ENCODE measurements at regions not wholly inside any gene's neighbourhood (a gene's known extent, or its start where the extent isn't known, plus 50 kb on each side); places are given as distances from the start of the nearest gene placed in this dataset.

DNA sequence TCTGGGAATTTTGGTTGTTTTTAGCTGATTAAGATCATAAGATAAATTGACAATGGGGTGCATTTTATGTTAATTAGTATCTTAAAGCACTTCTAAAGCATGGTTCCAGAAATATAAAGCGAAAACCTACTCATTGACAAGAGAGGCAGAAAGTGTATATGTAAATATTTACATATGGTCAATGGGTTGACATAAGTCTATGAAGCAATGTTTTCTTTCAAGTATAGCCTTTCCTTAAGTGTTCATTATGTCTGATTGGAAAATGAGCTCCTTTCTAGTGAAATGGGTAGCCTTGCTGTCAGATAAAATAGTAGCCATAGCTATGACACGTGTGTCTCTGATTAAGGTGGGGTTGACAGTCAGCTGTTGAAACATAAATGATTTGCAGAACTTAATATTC, 365.2 kb upstream of the AGTR1 start:
- TF ChIP-seq, protein P1, sequence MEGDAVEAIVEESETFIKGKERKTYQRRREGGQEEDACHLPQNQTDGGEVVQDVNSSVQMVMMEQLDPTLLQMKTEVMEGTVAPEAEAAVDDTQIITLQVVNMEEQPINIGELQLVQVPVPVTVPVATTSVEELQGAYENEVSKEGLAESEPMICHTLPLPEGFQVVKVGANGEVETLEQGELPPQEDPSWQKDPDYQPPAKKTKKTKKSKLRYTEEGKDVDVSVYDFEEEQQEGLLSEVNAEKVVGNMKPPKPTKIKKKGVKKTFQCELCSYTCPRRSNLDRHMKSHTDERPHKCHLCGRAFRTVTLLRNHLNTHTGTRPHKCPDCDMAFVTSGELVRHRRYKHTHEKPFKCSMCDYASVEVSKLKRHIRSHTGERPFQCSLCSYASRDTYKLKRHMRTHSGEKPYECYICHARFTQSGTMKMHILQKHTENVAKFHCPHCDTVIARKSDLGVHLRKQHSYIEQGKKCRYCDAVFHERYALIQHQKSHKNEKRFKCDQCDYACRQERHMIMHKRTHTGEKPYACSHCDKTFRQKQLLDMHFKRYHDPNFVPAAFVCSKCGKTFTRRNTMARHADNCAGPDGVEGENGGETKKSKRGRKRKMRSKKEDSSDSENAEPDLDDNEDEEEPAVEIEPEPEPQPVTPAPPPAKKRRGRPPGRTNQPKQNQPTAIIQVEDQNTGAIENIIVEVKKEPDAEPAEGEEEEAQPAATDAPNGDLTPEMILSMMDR (IDR thresholded peaks at IDR 0.05; ENCODE audit: poor library complexity, severe bottlenecking), result no peak
- TF ChIP-seq POLR2AphosphoS5 (IDR thresholded peaks at IDR 0.05) (no peak), EZH2 (IDR thresholded peaks at IDR 0.05; ENCODE audit: borderline replicate concordance, insufficient read depth, low read length, poor library complexity, severe bottlenecking) (no peak), RAD21 (conservative IDR thresholded peaks at IDR 0.05) (no peak)
